ENCODE measurements at regions not wholly inside any gene's neighbourhood (a gene's known extent, or its start where the extent isn't known, plus 50 kb on each side); places are given as distances from the start of the nearest gene placed in this dataset.

GRCh38 chr6:84434550-84434949 lies 207.1 kb upstream of the CEP162 start:
- no peaks in the 10 kb centered on the region for H3K27me3 ChIP-seq (ENCODE audit: control insufficient read depth, insufficient read depth)
- DNase-seq: no peak
- no peak overlapping the region for H3K27ac ChIP-seq (ENCODE audit: low read length)
- ATAC-seq: no peak
- intact Hi-C loops (cut with DNase I): no loop called here
- H3K4me1 ChIP-seq (ENCODE audit: control insufficient read depth, insufficient read depth, low read length): no peaks in the 10 kb centered on the region
- WGBS: 84% methylated on average over 4 of the region's 4 CpGs
- no peak overlapping the region for H3K4me3 ChIP-seq (ENCODE audit: low read length)
- H3K9me3 ChIP-seq (ENCODE audit: control insufficient read depth, low read length): no peaks in the 10 kb centered on the region

GRCh38 chr6:84432619-84433018 lies 205.2 kb upstream of the CEP162 start:
- H3K4me1 ChIP-seq (ENCODE audit: control insufficient read depth, insufficient read depth, low read length): no peaks in the 10 kb centered on the region
- H3K27me3 ChIP-seq (ENCODE audit: control insufficient read depth, insufficient read depth): no peaks in the 10 kb centered on the region
- H3K4me3 ChIP-seq (ENCODE audit: low read length): no peak overlapping the region
- no peak for ATAC-seq
- no peaks in the 10 kb centered on the region for H3K9me3 ChIP-seq (ENCODE audit: control insufficient read depth, low read length)
- DNase-seq: no peak
- intact Hi-C loops (cut with DNase I): no loop called here
- no peak overlapping the region for H3K27ac ChIP-seq (ENCODE audit: low read length)

- Histone ChIP-seq H3K27ac (ENCODE audit: low read length) (no peak overlapping the region), H3K4me1 (ENCODE audit: control insufficient read depth, insufficient read depth, low read length) (no peaks in the 10 kb centered on the region), H3K9me3 (ENCODE audit: control insufficient read depth, low read length) (no peaks in the 10 kb centered on the region), H3K4me3 (ENCODE audit: low read length) (no peak overlapping the region), H3K27me3 (ENCODE audit: control insufficient read depth, insufficient read depth) (no peaks in the 10 kb centered on the region)
- peak; percentile 58 to 89 (median 78) for DNase-seq
- ATAC-seq: peak; percentile 29 to 48
- intact Hi-C loops (cut with DNase I): loop anchor here in 2 of 4 donors (5.0 to 10.0 kb wide), 2 partner anchors 334 to 346 kb away; partner anchors contain the start of gene TBX18 (in 1 of the 2)
- WGBS: 9% methylated on average over 6 of the region's 6 CpGs
These were observed 201.0 kb upstream of the CEP162 start for GRCh38 chr6:84428300-84428907.

- Histone ChIP-seq H3K4me3 (ENCODE audit: low read length) (no peak overlapping the region), H3K27ac (ENCODE audit: low read length) (no peak overlapping the region), H3K4me1 (ENCODE audit: control insufficient read depth, insufficient read depth, low read length) (no peaks in the 10 kb centered on the region), H3K9me3 (ENCODE audit: control insufficient read depth, low read length) (no peaks in the 10 kb centered on the region), H3K27me3 (ENCODE audit: control insufficient read depth, insufficient read depth) (no peaks in the 10 kb centered on the region)
- WGBS: 58% methylated on average over 5 of the region's 5 CpGs
- DNase-seq (no peak), ATAC-seq (no peak)
- intact Hi-C loops (cut with DNase I): loop anchor here in 2 of 4 donors (5.0 to 10.0 kb wide), 2 partner anchors 336 to 349 kb away; partner anchors contain the start of gene TBX18 (in 1 of the 2)
These were observed 198.7 kb upstream of the CEP162 start for GRCh38 chr6:84425971-84426705.

DNA sequence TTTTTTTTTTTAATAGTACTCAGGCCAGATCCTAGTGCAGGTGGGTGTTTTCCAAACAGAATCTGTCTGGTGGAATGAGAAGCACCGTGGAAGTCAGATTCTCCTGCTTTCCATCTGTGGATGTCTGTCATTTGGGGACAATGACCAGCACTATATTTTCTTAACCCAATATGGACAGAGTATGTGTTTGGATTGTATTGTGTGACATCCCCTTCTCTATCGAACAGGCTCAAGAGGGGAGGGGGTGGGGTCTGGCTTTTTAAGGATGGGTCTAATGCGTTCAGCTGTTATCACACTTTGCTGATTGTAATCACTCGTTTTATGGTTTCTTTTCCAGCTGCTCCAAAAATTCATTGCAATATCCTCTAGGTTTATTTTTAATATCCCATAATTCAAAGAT lies 197.5 kb upstream of the CEP162 start:
- 13% methylated on average over 4 of the region's 4 CpGs for WGBS
- intact Hi-C loops (cut with DNase I): loop anchor here in 2 of 4 donors (5.0 to 10.0 kb wide), 2 partner anchors 337 to 350 kb away; partner anchors contain the start of gene TBX18 (in 1 of the 2)
- H3K27ac ChIP-seq (ENCODE audit: low read length): no peak overlapping the region
- ATAC-seq (no peak), DNase-seq (no peak)
- H3K4me3 ChIP-seq (ENCODE audit: low read length): no peak overlapping the region
- no peaks in the 10 kb centered on the region for H3K27me3 ChIP-seq (ENCODE audit: control insufficient read depth, insufficient read depth)
- H3K4me1 ChIP-seq (ENCODE audit: control insufficient read depth, insufficient read depth, low read length): no peaks in the 10 kb centered on the region
- no peaks in the 10 kb centered on the region for H3K9me3 ChIP-seq (ENCODE audit: control insufficient read depth, low read length)

DNA sequence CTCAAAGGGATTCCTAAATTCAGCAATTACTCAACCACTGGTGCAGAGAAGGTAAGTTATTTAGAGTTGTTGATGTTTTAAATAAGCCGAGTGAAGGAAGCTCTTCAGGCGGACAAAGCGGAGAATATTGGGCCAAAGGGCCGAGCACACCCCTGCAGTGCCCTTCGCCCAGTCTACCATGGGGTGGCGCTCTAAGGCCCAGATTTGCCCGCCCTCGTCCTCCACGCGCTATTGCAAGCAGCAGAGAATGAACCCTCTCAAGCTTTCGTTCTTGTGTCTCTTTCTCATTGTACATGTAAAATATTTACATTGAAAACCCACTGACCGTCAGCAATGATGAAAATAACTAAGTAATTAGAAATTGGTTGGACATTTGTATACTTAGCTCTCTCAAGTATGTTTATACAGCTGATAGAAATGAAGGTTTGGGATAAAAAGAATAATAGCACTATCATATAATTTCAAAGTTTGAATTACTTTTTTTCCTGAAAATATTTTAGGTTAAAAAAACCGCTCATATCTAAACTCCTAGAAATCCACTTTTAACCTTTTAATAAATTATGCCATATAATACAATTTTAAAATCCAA lies 195.0 kb upstream of the CEP162 start:
- no peak overlapping the region for H3K4me3 ChIP-seq (ENCODE audit: low read length)
- 10% methylated on average over 13 of the region's 13 CpGs for WGBS
- ATAC-seq: peak; percentile 84 to 92
- H3K27me3 ChIP-seq (ENCODE audit: control insufficient read depth, insufficient read depth): no peaks in the 10 kb centered on the region
- no peaks in the 10 kb centered on the region for H3K4me1 ChIP-seq (ENCODE audit: control insufficient read depth, insufficient read depth, low read length)
- intact Hi-C loops (cut with DNase I): loop anchor here in 1 of 4 donors (10.0 kb wide), 1 partner anchor 352 kb away; no protein-coding TSS in a partner anchor
- H3K27ac ChIP-seq (ENCODE audit: low read length): no peak overlapping the region
- no peaks in the 10 kb centered on the region for H3K9me3 ChIP-seq (ENCODE audit: control insufficient read depth, low read length)
- peak; percentile 59 to 83 (median 80) for DNase-seq

GRCh38 chr6:84421031-84421430 lies 193.6 kb upstream of the CEP162 start:
- H3K27me3 ChIP-seq (ENCODE audit: control insufficient read depth, insufficient read depth): no peaks in the 10 kb centered on the region
- 40% methylated on average over 5 of the region's 5 CpGs for WGBS
- H3K9me3 ChIP-seq (ENCODE audit: control insufficient read depth, low read length): no peaks in the 10 kb centered on the region
- intact Hi-C loops (cut with DNase I): loop anchor here in 1 of 4 donors (10.0 kb wide), 1 partner anchor 354 kb away; no protein-coding TSS in a partner anchor
- no peaks in the 10 kb centered on the region for H3K4me1 ChIP-seq (ENCODE audit: control insufficient read depth, insufficient read depth, low read length)
- ATAC-seq (no peak), DNase-seq (no peak)
- no peak overlapping the region for H3K27ac ChIP-seq (ENCODE audit: low read length)
- H3K4me3 ChIP-seq (ENCODE audit: low read length): no peak overlapping the region

GRCh38 chr6:84417260-84417659 lies 189.8 kb upstream of the CEP162 start:
- intact Hi-C loops (cut with DNase I): no loop called here
- H3K4me1 ChIP-seq (ENCODE audit: control insufficient read depth, insufficient read depth, low read length): no peaks in the 10 kb centered on the region
- ATAC-seq: no peak

DNA sequence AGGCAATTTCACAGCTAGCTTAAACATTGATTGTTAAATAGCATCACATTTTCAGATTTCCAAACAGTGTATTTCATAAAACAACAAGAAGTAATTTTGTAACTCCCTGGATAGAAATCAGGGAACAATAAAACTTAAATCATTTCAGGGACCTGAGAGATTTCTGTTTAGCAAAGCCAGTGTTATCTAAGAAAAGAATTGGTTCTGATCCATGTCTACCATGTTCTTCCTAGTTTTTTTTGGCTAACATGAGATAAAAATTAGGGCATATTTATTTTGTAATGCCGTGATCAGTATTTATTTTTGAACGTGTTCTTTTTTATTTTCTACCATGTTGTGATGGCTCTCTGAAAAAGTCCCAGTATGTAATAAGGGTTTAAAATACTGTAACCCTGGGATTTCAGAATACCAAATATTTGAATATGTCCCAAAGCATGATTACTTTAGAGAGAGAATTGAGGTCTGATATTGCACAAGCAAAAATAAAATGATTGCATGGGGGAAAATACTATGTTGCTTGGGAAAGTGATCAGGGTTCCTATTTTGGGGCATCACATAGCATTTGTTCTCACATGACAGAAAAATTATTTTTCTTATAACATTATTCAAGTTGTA lies 188.7 kb upstream of the CEP162 start:
- intact Hi-C loops (cut with DNase I): no loop called here
- H3K4me3 ChIP-seq (ENCODE audit: low read length): no peak overlapping the region
- no peaks in the 10 kb centered on the region for H3K9me3 ChIP-seq (ENCODE audit: control insufficient read depth, low read length)
- ATAC-seq (no peak), DNase-seq (no peak)
- H3K27ac ChIP-seq (ENCODE audit: low read length): no peak overlapping the region
- H3K4me1 ChIP-seq (ENCODE audit: control insufficient read depth, insufficient read depth, low read length): no peaks in the 10 kb centered on the region
- WGBS: 57% methylated on average over 2 of the region's 2 CpGs
- no peaks in the 10 kb centered on the region for H3K27me3 ChIP-seq (ENCODE audit: control insufficient read depth, insufficient read depth)

More at GRCh38 chr6:84417260-84417659, 189.8 kb upstream of the CEP162 start:
- Histone ChIP-seq H3K27me3 (ENCODE audit: control insufficient read depth, insufficient read depth) (no peaks in the 10 kb centered on the region), H3K9me3 (ENCODE audit: control insufficient read depth, low read length) (no peaks in the 10 kb centered on the region), H3K4me3 (ENCODE audit: low read length) (no peak overlapping the region), H3K27ac (ENCODE audit: low read length) (no peak overlapping the region)
- DNase-seq: no peak
- 75% methylated on average over 3 of the region's 3 CpGs for WGBS

DNA sequence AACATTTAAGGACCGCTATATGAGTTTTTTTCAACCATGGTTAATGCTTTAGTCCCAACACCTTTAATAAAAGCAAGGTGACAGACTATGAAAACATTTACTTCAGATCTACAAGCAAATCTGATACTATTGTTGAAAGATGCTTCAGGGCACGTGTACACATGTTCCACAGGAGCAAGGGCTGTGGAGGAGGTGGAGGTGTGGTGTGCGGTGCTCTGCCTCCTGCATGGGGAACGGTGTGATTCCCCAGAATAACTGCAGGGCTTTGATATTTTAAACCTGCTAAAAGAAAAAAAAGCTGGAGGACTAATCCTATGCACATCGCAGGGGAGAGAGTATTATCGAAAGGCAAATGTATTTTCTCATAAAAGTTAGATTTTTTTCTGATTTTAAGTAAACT lies 188.1 kb upstream of the CEP162 start:
- DNase-seq (no peak), ATAC-seq (no peak)
- WGBS: 68% methylated on average over 6 of the region's 6 CpGs
- no peak overlapping the region for H3K4me3 ChIP-seq (ENCODE audit: low read length)
- H3K4me1 ChIP-seq (ENCODE audit: control insufficient read depth, insufficient read depth, low read length): no peaks in the 10 kb centered on the region
- H3K27ac ChIP-seq (ENCODE audit: low read length): no peak overlapping the region
- intact Hi-C loops (cut with DNase I): no loop called here
- no peaks in the 10 kb centered on the region for H3K9me3 ChIP-seq (ENCODE audit: control insufficient read depth, low read length)
- H3K27me3 ChIP-seq (ENCODE audit: control insufficient read depth, insufficient read depth): no peaks in the 10 kb centered on the region

DNA sequence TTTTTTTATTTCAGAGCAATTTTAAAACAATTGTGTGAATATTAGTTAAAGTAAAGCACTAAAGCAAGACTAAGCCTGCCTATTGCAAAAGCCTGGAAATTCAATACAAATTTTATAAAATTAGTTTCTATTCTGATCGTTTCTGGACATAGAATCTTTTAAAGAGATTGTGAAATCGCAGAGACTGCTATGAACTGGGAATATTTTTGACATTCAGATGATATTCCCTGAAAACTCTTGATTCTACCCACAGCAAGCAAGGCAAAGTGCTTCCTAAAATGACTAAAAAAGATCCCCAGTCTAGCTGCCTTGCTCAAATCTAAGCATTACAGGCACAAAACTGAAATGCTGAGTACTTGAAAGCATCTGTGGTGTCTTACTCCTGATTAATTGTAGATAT lies 187.6 kb upstream of the CEP162 start:
- intact Hi-C loops (cut with DNase I): no loop called here
- DNase-seq (no peak), ATAC-seq (no peak)
- no peak overlapping the region for H3K4me3 ChIP-seq (ENCODE audit: low read length)
- WGBS: 53% methylated on average over 2 of the region's 2 CpGs
- no peaks in the 10 kb centered on the region for H3K27me3 ChIP-seq (ENCODE audit: control insufficient read depth, insufficient read depth)
- H3K9me3 ChIP-seq (ENCODE audit: control insufficient read depth, low read length): no peaks in the 10 kb centered on the region
- H3K4me1 ChIP-seq (ENCODE audit: control insufficient read depth, insufficient read depth, low read length): no peaks in the 10 kb centered on the region
- H3K27ac ChIP-seq (ENCODE audit: low read length): no peak overlapping the region
